Endothelial cell of umbilical vein (primary cell): ENCODE measurements at regions not wholly inside any gene's neighbourhood (a gene's known extent, or its start where the extent isn't known, plus 50 kb on each side); places are given as distances from the start of the nearest gene placed in this dataset.

Source experiments
- BruUV-seq: library from RNA; stranded (reverse); fragments of 400-500 nt; replicated peaks from 2 replicates; lab custom pipeline; 2021; lab: Mats Ljungman, UMichigan
- CTCF ChIA-PET: fragments of 300-600, 350-600 bp; sonication (Branson Sonifier 250); formaldehyde crosslinking; loops from one replicate; lab custom pipeline; 2021; ENCODE audit warnings: antibody characterized with exemption, inconsistent platforms; lab: Charles Lee
- POLR2A ChIA-PET: fragments of 300-600, 350-600 bp; sonication (Branson Sonifier 250); formaldehyde crosslinking; loops from one replicate; lab custom pipeline; 2021; ENCODE audit warnings: antibody characterized with exemption, inconsistent platforms; lab: Charles Lee
- DNase-seq: peaks from one replicate; pipeline ENCODE4 v3.0.0-alpha.2; 2011; ENCODE audit warnings: low read depth, low spot score
- FAIRE-seq: peaks from 2 replicates; lab custom pipeline; 2011; peaks lifted over from hg19 to GRCh38; lab: Jason Lieb, UNC
- H2AFZ ChIP-seq: 2 replicates; pipeline ENCODE4 v1.6.0; 2012; ENCODE audit warnings: low read depth, low read length, control low read depth, inconsistent platforms
- H3K27ac ChIP-seq: 2 replicates; pipeline ENCODE4 v1.5.1; 2011; ENCODE audit warnings: low read depth, mild to moderate bottlenecking, control low read depth, low read length, moderate library complexity; ENCODE audit not compliant: insufficient read depth
- H3K27me3 ChIP-seq, 2 experiments: 2 replicates each; pipeline versions ENCODE4 v1.6.0 to v1.6.1; 2011; ENCODE audit warnings: low read length in 2 of 2, mixed read lengths in 1 of 2; ENCODE audit not compliant: control insufficient read depth in 2 of 2, insufficient read depth in 2 of 2
- H3K36me3 ChIP-seq, 2 experiments: 2 replicates in 1 of 2; 3 replicates in 1 of 2; pipeline ENCODE4 v1.5.1; 2011; ENCODE audit warnings: low read length in 2 of 2, mild to moderate bottlenecking in 1 of 2, moderate library complexity in 1 of 2; ENCODE audit not compliant: control insufficient read depth in 2 of 2, insufficient read depth in 2 of 2; ENCODE audit errors: extremely low read depth in 1 of 2
- H3K4me1 ChIP-seq: 3 replicates; pipeline ENCODE4 v1.5.1; 2011; ENCODE audit warnings: mild to moderate bottlenecking, low read length; ENCODE audit not compliant: control insufficient read depth, insufficient read depth; ENCODE audit errors: extremely low read depth
- H3K4me2 ChIP-seq: 2 replicates; pipeline ENCODE4 v1.6.1; 2011; ENCODE audit warnings: low read length, control low read depth, mixed read lengths; ENCODE audit not compliant: insufficient read depth
- H3K4me3 ChIP-seq, 3 experiments: fragments of 200-600 bp in 1 of 3; sonication (generic), shearing (Covaris generic) in 1 of 3; replicated peaks in 1 of 3; 2 replicates each; pipeline ENCODE4 v1.5.1; 2011 to 2016; ENCODE audit warnings: control low read depth in 3 of 3, low read length in 3 of 3, mild to moderate bottlenecking in 2 of 3, inconsistent platforms in 1 of 3, low read depth in 1 of 3, moderate library complexity in 1 of 3; ENCODE audit not compliant: insufficient read depth in 1 of 3
- H3K79me2 ChIP-seq: 2 replicates; pipeline ENCODE4 v1.6.0; 2012; ENCODE audit warnings: low read length, inconsistent platforms; ENCODE audit not compliant: control insufficient read depth, insufficient read depth
- H3K9ac ChIP-seq: replicated peaks from 2 replicates; pipeline ENCODE3; 2011; ENCODE audit warnings: low read length, control low read depth; ENCODE audit not compliant: insufficient read depth; ENCODE audit errors: extremely low read depth
- H3K9me1 ChIP-seq: replicated peaks from 3 replicates; pipeline ENCODE4 v1.6.0; 2011; ENCODE audit warnings: mild to moderate bottlenecking, low read length; ENCODE audit not compliant: control insufficient read depth, insufficient read depth; ENCODE audit errors: extremely low read depth
- H3K9me3 ChIP-seq: replicated peaks from 2 replicates; pipeline ENCODE4 v1.5.1; 2012; ENCODE audit warnings: low read length, inconsistent platforms; ENCODE audit not compliant: control insufficient read depth, insufficient read depth
- H4K20me1 ChIP-seq: replicated peaks from 2 replicates; pipeline ENCODE3; 2011; ENCODE audit warnings: mild to moderate bottlenecking, low read length; ENCODE audit not compliant: control insufficient read depth, insufficient read depth; ENCODE audit errors: extremely low read depth
- EZH2 ChIP-seq: IDR thresholded peaks from 2 replicates; pipeline ENCODE4 v1.6.1; 2012; ENCODE audit warnings: borderline replicate concordance, low read depth, mild to moderate bottlenecking, moderate library complexity, low read length, inconsistent platforms; ENCODE audit not compliant: severe bottlenecking
- FOS ChIP-seq: IDR thresholded peaks from 2 replicates; pipeline ENCODE4 v1.6.1; 2011; ENCODE audit warnings: mild to moderate bottlenecking, low read length, moderate library complexity, borderline replicate concordance; ENCODE audit not compliant: insufficient read depth
- GATA2 ChIP-seq: IDR thresholded peaks from 2 replicates; pipeline ENCODE4 v1.7.0; 2011; ENCODE audit warnings: low read depth, mild to moderate bottlenecking, moderate library complexity, mixed read lengths, low read length; ENCODE audit not compliant: insufficient read length, insufficient read depth
- JUN ChIP-seq: IDR thresholded peaks from 2 replicates; pipeline ENCODE4 v1.6.1; 2011; ENCODE audit warnings: borderline replicate concordance, low read depth; ENCODE audit not compliant: insufficient read length, insufficient read depth
- MYC ChIP-seq: IDR thresholded peaks from one replicate; pipeline ENCODE4 v1.6.1; 2011; ENCODE audit warnings: mild to moderate bottlenecking, low read depth, low read length
- POLR2A ChIP-seq: IDR thresholded peaks from 2 replicates; pipeline ENCODE4 v1.6.1; 2012; ENCODE audit warnings: low read depth, mild to moderate bottlenecking, control low read depth, low read length
- POLR2AphosphoS5 ChIP-seq: IDR thresholded peaks from 2 replicates; pipeline ENCODE4 v1.6.1; 2012; ENCODE audit warnings: low read depth, mild to moderate bottlenecking, control low read depth, low read length, moderate library complexity; ENCODE audit not compliant: insufficient read depth
- dilution Hi-C: fragments of 300-500 bp; cut with MboI; formaldehyde crosslinking; loops from one replicate; pipeline ENCODE4 v1.15.0; 2019; ENCODE audit warnings: low sequenced_read_pairs; ENCODE audit not compliant: extremely low pct_ligation_motif_present
- intact Hi-C: fragments of 100-400 bp; cut with micrococcal nuclease; formaldehyde crosslinking; loops from one replicate; pipeline ENCODE4 v1.10.0; 2022
- TF ChIP-seq, protein P1 (sequence below), 2 donors: IDR thresholded peaks; 1 replicate in 1 of 2; 2 replicates in 1 of 2; pipeline ENCODE4 v1.5.1; 2011; ENCODE audit warnings: low read length in 2 of 2, mild to moderate bottlenecking in 2 of 2, moderate library complexity in 2 of 2, control low read depth in 1 of 2, inconsistent platforms in 1 of 2, low read depth in 1 of 2; ENCODE audit not compliant: insufficient read depth in 1 of 2; ENCODE audit errors: extremely low read depth in 1 of 2
- TF ChIP-seq, protein P2 (sequence below): IDR thresholded peaks from 2 replicates; pipeline ENCODE4 v1.6.1; 2011; ENCODE audit not compliant: insufficient read depth, insufficient read length

DNA sequence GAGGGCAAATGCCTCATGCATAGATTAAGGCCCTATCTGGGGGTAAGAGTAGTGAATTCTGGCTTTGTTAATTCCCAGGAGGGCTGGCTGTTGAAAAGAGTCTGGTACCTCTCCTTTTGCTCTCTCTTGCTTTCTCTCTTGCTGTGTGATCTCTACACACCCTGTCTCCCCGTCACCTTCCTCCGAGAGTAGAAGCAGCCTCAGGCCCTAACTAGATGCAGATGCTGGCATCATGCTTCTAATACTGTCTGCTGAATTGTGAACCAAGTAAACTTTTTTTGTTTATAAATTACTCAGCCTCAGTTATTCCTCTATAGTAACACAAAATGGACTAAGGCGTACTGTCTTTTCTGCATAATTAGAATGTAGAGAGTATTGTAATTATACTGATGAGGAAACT is 908.1 kb downstream of the DIPK2A start:
- no TSS peak for BruUV-seq
- Histone ChIP-seq H3K4me3 (no peak overlapping the region), H3K9me1 (no peaks in the 10 kb centered on the region), H3K27me3 (no peaks in the 10 kb centered on the region), H3K27ac (no peak overlapping the region), H3K36me3 (no peaks in the 10 kb centered on the region), H3K4me1 (no peaks in the 10 kb centered on the region), H4K20me1 (no peaks in the 10 kb centered on the region), H3K9me3 (no peaks in the 10 kb centered on the region), H3K79me2 (no peaks in the 10 kb centered on the region), H3K9ac (no peak overlapping the region), H2AFZ (no peak overlapping the region), H3K4me2 (no peak overlapping the region)
- FAIRE-seq (no peak), DNase-seq (no peak)
- intact Hi-C loops (no loop called here), dilution Hi-C loops (no loop called here)
- POLR2A ChIA-PET, result no interaction called here
- no peak for TF ChIP-seq MYC
- no peak for TF ChIP-seq EZH2
- TF ChIP-seq, protein P1, sequence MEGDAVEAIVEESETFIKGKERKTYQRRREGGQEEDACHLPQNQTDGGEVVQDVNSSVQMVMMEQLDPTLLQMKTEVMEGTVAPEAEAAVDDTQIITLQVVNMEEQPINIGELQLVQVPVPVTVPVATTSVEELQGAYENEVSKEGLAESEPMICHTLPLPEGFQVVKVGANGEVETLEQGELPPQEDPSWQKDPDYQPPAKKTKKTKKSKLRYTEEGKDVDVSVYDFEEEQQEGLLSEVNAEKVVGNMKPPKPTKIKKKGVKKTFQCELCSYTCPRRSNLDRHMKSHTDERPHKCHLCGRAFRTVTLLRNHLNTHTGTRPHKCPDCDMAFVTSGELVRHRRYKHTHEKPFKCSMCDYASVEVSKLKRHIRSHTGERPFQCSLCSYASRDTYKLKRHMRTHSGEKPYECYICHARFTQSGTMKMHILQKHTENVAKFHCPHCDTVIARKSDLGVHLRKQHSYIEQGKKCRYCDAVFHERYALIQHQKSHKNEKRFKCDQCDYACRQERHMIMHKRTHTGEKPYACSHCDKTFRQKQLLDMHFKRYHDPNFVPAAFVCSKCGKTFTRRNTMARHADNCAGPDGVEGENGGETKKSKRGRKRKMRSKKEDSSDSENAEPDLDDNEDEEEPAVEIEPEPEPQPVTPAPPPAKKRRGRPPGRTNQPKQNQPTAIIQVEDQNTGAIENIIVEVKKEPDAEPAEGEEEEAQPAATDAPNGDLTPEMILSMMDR (IDR thresholded peaks at IDR 0.05; ENCODE audit: extremely low read depth in 1 of 2, insufficient read depth in 1 of 2, low read depth in 1 of 2, low read length in 2 of 2), result no peak
- TF ChIP-seq JUN, result no peak
- no peak for TF ChIP-seq GATA2
- TF ChIP-seq FOS, result no peak
- TF ChIP-seq, protein P2, sequence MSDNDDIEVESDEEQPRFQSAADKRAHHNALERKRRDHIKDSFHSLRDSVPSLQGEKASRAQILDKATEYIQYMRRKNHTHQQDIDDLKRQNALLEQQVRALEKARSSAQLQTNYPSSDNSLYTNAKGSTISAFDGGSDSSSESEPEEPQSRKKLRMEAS, result no peak
- no peak for TF ChIP-seq POLR2A
- no peak for TF ChIP-seq POLR2AphosphoS5
- CTCF ChIA-PET, result interaction anchor here (0.9 to 1.9 kb wide), 3 partner anchors 9 to 15 kb away, joined by 4 to 7 read pairs (median 5); no protein-coding TSS in a partner anchor
